Sigmoid colon (tissue), 6 donors: ENCODE measurements at regions not wholly inside any gene's neighbourhood (a gene's known extent, or its start where the extent isn't known, plus 50 kb on each side); places are given as distances from the start of the nearest gene placed in this dataset.

Source experiments
- DNase-seq: peaks from one replicate; pipeline ENCODE4 v3.0.0-alpha.2; 2019
- H3K27ac ChIP-seq, 4 donors: fragments of 200-600 bp; sonication (generic); one replicate each; pipeline ENCODE4 v1.5.1; 2016 to 2019; ENCODE audit warnings: mild to moderate bottlenecking in 1 of 4
- H3K27me3 ChIP-seq, 3 donors: fragments of 200-600 bp; sonication (generic); one replicate each; pipeline ENCODE4 v1.5.1; 2019; ENCODE audit warnings: mild to moderate bottlenecking in 1 of 3
- H3K36me3 ChIP-seq, 4 donors: fragments of 200-600 bp; sonication (generic); one replicate each; pipeline ENCODE4 v1.5.1; 2016 to 2019
- H3K4me1 ChIP-seq, 4 donors: fragments of 200-600 bp; sonication (generic); one replicate each; pipeline ENCODE4 v1.5.1; 2017 to 2019
- H3K4me3 ChIP-seq, 4 donors: fragments of 200-600 bp; sonication (generic); one replicate each; pipeline ENCODE4 v1.5.1; 2017 to 2019; ENCODE audit warnings: mild to moderate bottlenecking in 2 of 4, moderate library complexity in 1 of 4
- H3K9me3 ChIP-seq, 4 donors: fragments of 200-600 bp in 3 of 4; sonication (generic) in 3 of 4; one replicate each; pipeline versions ENCODE4 v1.5.1 to v1.6.1; 2013 to 2019
- EP300 ChIP-seq, 4 donors: sonication (generic); formaldehyde crosslinking; IDR thresholded peaks; one replicate each; pipeline ENCODE4 v1.6.1; 2017; ENCODE audit warnings: antibody characterized with exemption in 4 of 4
- POLR2A ChIP-seq, 2 donors: fragments of 450-650 bp; IDR thresholded peaks; one replicate each; pipeline ENCODE4 v1.6.1; 2016; ENCODE audit warnings: antibody characterized with exemption in 2 of 2, mild to moderate bottlenecking in 2 of 2, moderate library complexity in 2 of 2
- POLR2AphosphoS5 ChIP-seq, 4 donors: sonication (generic); formaldehyde crosslinking; IDR thresholded peaks; one replicate each; pipeline ENCODE4 v1.6.1; 2017; ENCODE audit warnings: antibody characterized with exemption in 4 of 4
- whole genome bisulfite sequencing, 2 donors: extraction: QIAGEN DNeasy Blood & Tissue Kit; methylation state at CpG; one replicate each; pipeline ENCODE4 v1.1.7; 2013; 5-methylcytosine and 5-hydroxymethylcytosine counted together
- intact Hi-C: fragments of 100-400 bp; cut with DNase I; formaldehyde crosslinking; loops from one replicate; pipeline ENCODE4 v1.15.1; 2023
- TF ChIP-seq, protein P1 (sequence below), 4 experiments: fragments of 450-650 bp in 3 of 4; fragments of 200-600 bp in 1 of 4; IDR thresholded peaks; one replicate each; pipeline ENCODE4 v1.5.1; 2016 to 2019; ENCODE audit warnings: antibody characterized with exemption in 4 of 4, mild to moderate bottlenecking in 3 of 4, moderate library complexity in 2 of 4
- donor health status: healthy with polysubstance abuse.
- donor health status: healthy.

DNA sequence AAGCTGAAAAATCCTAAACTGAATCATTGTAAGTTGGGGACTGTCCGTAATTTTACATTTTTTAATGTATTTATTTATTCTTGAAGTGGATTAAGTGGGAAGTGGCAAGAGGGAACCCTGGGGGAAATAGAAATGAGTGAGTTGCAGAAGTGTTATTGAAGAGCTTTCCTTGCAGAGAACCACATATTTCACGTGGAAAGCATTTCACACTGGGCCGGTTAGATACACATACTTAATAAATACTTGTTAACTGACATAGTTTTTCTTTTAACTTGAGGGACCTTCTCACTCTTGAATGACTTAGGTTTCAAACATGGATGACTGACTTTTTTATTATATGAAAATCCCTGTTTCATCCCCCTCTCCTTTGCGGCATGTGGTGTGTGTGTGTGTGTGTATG is 239.3 kb downstream of the LMO4 start:
- no peak overlapping the region for H3K27ac ChIP-seq
- WGBS, 2 donors, result 86 to 91% methylated on average over 4 of the region's 4 CpGs
- H3K4me3 ChIP-seq, result no peak overlapping the region
- TF ChIP-seq POLR2AphosphoS5 (IDR thresholded peaks at IDR 0.05) (no peak), POLR2A (IDR thresholded peaks at IDR 0.05) (no peak), EP300 (IDR thresholded peaks at IDR 0.05) (no peak)
- TF ChIP-seq, protein P1, sequence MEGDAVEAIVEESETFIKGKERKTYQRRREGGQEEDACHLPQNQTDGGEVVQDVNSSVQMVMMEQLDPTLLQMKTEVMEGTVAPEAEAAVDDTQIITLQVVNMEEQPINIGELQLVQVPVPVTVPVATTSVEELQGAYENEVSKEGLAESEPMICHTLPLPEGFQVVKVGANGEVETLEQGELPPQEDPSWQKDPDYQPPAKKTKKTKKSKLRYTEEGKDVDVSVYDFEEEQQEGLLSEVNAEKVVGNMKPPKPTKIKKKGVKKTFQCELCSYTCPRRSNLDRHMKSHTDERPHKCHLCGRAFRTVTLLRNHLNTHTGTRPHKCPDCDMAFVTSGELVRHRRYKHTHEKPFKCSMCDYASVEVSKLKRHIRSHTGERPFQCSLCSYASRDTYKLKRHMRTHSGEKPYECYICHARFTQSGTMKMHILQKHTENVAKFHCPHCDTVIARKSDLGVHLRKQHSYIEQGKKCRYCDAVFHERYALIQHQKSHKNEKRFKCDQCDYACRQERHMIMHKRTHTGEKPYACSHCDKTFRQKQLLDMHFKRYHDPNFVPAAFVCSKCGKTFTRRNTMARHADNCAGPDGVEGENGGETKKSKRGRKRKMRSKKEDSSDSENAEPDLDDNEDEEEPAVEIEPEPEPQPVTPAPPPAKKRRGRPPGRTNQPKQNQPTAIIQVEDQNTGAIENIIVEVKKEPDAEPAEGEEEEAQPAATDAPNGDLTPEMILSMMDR (IDR thresholded peaks at IDR 0.05), result no peak
- no peak for DNase-seq
- H3K27me3 ChIP-seq, result no peaks in the 10 kb centered on the region
- H3K36me3 ChIP-seq, result no peaks in the 10 kb centered on the region
- H3K4me1 ChIP-seq, result no peaks in the 10 kb centered on the region
- no peaks in the 10 kb centered on the region for H3K9me3 ChIP-seq
- intact Hi-C loops, result no loop called here

GRCh38 chr1:87568911-87569310 is 240.2 kb downstream of the LMO4 start:
- no peaks in the 10 kb centered on the region for H3K36me3 ChIP-seq
- 82 to 91% methylated on average over 3 of the region's 3 CpGs for WGBS, 2 donors
- H3K4me1 ChIP-seq, result no peaks in the 10 kb centered on the region
- no peaks in the 10 kb centered on the region for H3K9me3 ChIP-seq
- DNase-seq, result no peak
- no peak overlapping the region for H3K27ac ChIP-seq
- H3K4me3 ChIP-seq, result no peak overlapping the region
- H3K27me3 ChIP-seq, result no peaks in the 10 kb centered on the region
- intact Hi-C loops, result no loop called here
- TF ChIP-seq, protein P1 (IDR thresholded peaks at IDR 0.05), result no peak
- no peak for TF ChIP-seq POLR2A (IDR thresholded peaks at IDR 0.05)
- no peak for TF ChIP-seq POLR2AphosphoS5 (IDR thresholded peaks at IDR 0.05)
- no peak for TF ChIP-seq EP300 (IDR thresholded peaks at IDR 0.05)

DNA sequence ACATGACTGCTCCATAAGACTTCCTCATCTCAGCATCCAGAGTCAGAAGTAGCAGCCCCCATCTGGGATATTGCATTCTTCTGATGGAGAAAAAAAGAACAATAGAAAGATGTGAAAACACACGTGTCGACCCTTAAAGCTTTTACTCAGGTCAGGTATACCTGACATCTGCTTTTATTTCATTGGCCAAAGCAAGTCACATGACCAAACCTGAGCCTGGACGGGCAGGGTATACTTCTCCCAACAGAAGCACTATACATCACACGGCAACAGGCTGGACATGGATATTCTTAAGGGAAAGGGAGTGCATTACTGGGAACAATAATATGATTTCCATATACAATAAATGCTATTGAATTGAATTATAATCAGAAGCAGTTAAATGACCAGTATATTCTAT is 243.3 kb downstream of the LMO4 start:
- Histone ChIP-seq H3K4me3 (no peak overlapping the region), H3K9me3 (no peaks in the 10 kb centered on the region), H3K36me3 (no peaks in the 10 kb centered on the region), H3K27ac (no peak overlapping the region), H3K27me3 (no peaks in the 10 kb centered on the region), H3K4me1 (no peaks in the 10 kb centered on the region)
- intact Hi-C loops, result no loop called here
- DNase-seq, result no peak
- WGBS, 2 donors, result 92% methylated on average over 4 of the region's 4 CpGs
- TF ChIP-seq POLR2AphosphoS5 (IDR thresholded peaks at IDR 0.05) (no peak), POLR2A (IDR thresholded peaks at IDR 0.05) (no peak), EP300 (IDR thresholded peaks at IDR 0.05) (no peak)
- TF ChIP-seq, protein P1 (IDR thresholded peaks at IDR 0.05), result no peak

GRCh38 chr1:87572891-87573290 is 244.2 kb downstream of the LMO4 start:
- no peak overlapping the region for H3K4me3 ChIP-seq
- H3K27me3 ChIP-seq, result no peaks in the 10 kb centered on the region
- intact Hi-C loops, result no loop called here
- H3K9me3 ChIP-seq, result no peaks in the 10 kb centered on the region
- TF ChIP-seq POLR2A (IDR thresholded peaks at IDR 0.05) (no peak), POLR2AphosphoS5 (IDR thresholded peaks at IDR 0.05) (no peak), EP300 (IDR thresholded peaks at IDR 0.05) (no peak)
- TF ChIP-seq, protein P1 (IDR thresholded peaks at IDR 0.05), result no peak
- no peak for DNase-seq
- no peak overlapping the region for H3K27ac ChIP-seq
- WGBS, 2 donors, result 92 to 93% methylated on average over 2 of the region's 2 CpGs
- H3K36me3 ChIP-seq, result no peaks in the 10 kb centered on the region
- H3K4me1 ChIP-seq, result no peaks in the 10 kb centered on the region

- Histone ChIP-seq H3K9me3 (no peaks in the 10 kb centered on the region), H3K4me3 (no peak overlapping the region), H3K27ac (no peak overlapping the region), H3K27me3 (no peaks in the 10 kb centered on the region), H3K4me1 (no peaks in the 10 kb centered on the region), H3K36me3 (no peaks in the 10 kb centered on the region)
- DNase-seq, result no peak
- TF ChIP-seq POLR2AphosphoS5 (IDR thresholded peaks at IDR 0.05), result no peak
- no peak for TF ChIP-seq POLR2A (IDR thresholded peaks at IDR 0.05)
- TF ChIP-seq, protein P1 (IDR thresholded peaks at IDR 0.05), result no peak
- TF ChIP-seq EP300 (IDR thresholded peaks at IDR 0.05), result no peak
- intact Hi-C loops, result no loop called here
- WGBS, 2 donors, result 71 to 82% methylated on average over 3 of the region's 3 CpGs
Measured at GRCh38 chr1:87575528-87575927, 246.8 kb downstream of the LMO4 start.
